ENCODE measurements at regions not wholly inside any gene's neighbourhood (a gene's known extent, or its start where the extent isn't known, plus 50 kb on each side); places are given as distances from the start of the nearest gene placed in this dataset.

DNA sequence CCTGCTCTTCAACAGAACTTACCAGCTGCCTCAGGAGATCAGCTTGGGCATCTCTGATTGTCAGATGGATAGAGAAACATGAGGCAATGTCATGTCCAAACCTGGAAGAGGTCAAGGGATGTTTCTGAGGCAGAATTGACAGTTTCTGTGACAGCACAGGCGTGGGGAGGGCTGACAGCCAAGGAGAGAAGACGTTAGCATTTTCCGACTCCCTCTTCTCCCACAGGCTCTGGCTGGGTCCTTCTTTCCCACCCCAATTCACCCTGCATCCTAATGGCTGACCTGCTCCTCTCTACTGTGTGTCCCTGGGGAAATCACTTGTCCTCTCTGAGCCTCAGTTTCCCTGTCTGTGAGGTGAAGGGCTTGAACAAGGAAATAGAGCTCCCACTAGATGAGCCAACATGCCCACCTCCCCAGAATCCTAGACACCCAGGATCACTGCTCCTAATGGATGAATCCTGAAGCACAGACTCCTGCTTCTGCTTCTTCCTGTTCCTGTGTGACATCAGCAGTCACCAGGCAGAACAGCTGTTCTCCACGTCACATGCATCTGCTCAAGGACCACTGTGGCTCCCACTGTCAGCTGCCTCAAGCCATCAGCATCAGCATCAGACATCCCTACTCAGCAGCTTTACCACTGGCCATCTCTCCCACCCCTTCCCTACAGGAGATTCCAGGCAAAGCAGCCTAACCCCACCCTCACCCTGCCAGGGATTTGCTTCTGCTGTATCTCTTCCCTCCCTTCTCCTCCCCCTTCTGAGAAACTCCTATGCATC lies 408.0 kb downstream of the MATN1 start:
- Histone ChIP-seq H3K27me3 (ENCODE audit: control insufficient read depth in 1 of 2, insufficient read depth in 2 of 2, low read length in 2 of 2) (no peaks in the 10 kb centered on the region), H3K4me1 (ENCODE audit: control insufficient read depth in 2 of 2, insufficient read depth in 2 of 2, low read length in 1 of 2) (no peaks in the 10 kb centered on the region), H3K27ac (ENCODE audit: low read depth in 2 of 2, low read length in 1 of 2) (no peak overlapping the region), H3K9me3 (ENCODE audit: control insufficient read depth in 2 of 2, insufficient read depth in 1 of 2, low read depth in 1 of 2, low read length in 1 of 2) (peaks cover 0 to 3% of the 10 kb centered on the region in 2 donors), H3K36me3 (ENCODE audit: control insufficient read depth in 2 of 2, insufficient read depth in 2 of 2, low read length in 1 of 2) (no peaks in the 10 kb centered on the region), H3K4me3 (ENCODE audit: low read depth in 1 of 2, low read length in 2 of 2) (no peak overlapping the region)
- 42% methylated on average over 4 of the region's 4 CpGs for WGBS, 2 donors

DNA sequence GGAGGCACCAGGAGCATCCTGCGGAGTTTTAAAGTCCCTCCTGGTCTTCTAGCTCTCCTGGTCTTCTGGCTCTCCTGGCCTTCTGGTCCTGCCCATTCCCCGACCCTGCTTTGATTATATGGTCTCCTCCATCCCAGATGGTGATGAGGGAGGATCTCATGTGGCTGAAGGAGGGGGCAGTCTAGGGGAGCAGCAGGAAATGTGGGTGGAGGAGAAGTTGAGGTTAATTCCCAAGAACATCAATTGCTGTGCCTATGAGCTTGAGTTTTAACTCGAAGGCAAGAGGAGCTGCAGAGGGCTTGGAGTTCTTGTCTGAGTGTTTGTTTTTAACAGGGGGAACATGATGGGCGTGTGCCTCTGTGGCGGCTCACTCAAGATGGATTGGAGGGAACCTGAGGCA lies 408.8 kb downstream of the MATN1 start:
- H3K27ac ChIP-seq (ENCODE audit: low read depth in 2 of 2, low read length in 1 of 2), result no peak overlapping the region
- no peaks in the 10 kb centered on the region for H3K27me3 ChIP-seq (ENCODE audit: control insufficient read depth in 1 of 2, insufficient read depth in 2 of 2, low read length in 2 of 2)
- H3K36me3 ChIP-seq (ENCODE audit: control insufficient read depth in 2 of 2, insufficient read depth in 2 of 2, low read length in 1 of 2), result no peaks in the 10 kb centered on the region
- WGBS, 2 donors, result 56 to 61% methylated on average over 5 of the region's 5 CpGs
- no peaks in the 10 kb centered on the region for H3K4me1 ChIP-seq (ENCODE audit: control insufficient read depth in 2 of 2, insufficient read depth in 2 of 2, low read length in 1 of 2)
- peaks cover 0 to 3% of the 10 kb centered on the region in 2 donors for H3K9me3 ChIP-seq (ENCODE audit: control insufficient read depth in 2 of 2, insufficient read depth in 1 of 2, low read depth in 1 of 2, low read length in 1 of 2)
- no peak overlapping the region for H3K4me3 ChIP-seq (ENCODE audit: low read depth in 1 of 2, low read length in 2 of 2)

DNA sequence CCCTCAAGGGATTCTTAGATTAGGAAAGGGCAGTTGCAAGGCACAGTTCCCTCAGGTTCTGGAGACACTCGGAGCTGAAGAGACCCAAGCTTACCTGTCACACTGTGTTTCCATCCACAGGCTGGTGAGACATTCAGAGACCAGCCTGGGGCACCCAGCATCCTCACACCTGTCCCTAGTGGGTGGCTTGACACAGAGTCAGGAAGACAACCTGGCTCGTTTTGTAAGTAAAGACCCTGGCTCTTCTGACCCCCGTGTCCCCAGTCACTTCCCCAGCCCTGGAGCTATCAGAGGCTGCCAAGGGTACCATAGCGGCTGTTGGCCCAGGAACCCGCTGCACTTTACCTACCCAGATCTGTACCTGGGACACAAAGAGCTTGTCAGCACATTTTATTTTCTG lies 409.8 kb downstream of the MATN1 start:
- WGBS, 2 donors, result 70 to 73% methylated on average over 5 of the region's 5 CpGs
- Histone ChIP-seq H3K27me3 (ENCODE audit: control insufficient read depth in 1 of 2, insufficient read depth in 2 of 2, low read length in 2 of 2) (no peaks in the 10 kb centered on the region), H3K4me1 (ENCODE audit: control insufficient read depth in 2 of 2, insufficient read depth in 2 of 2, low read length in 1 of 2) (no peaks in the 10 kb centered on the region), H3K36me3 (ENCODE audit: control insufficient read depth in 2 of 2, insufficient read depth in 2 of 2, low read length in 1 of 2) (no peaks in the 10 kb centered on the region), H3K27ac (ENCODE audit: low read depth in 2 of 2, low read length in 1 of 2) (no peak overlapping the region), H3K9me3 (ENCODE audit: control insufficient read depth in 2 of 2, insufficient read depth in 1 of 2, low read depth in 1 of 2, low read length in 1 of 2) (peaks cover 0 to 3% of the 10 kb centered on the region in 2 donors), H3K4me3 (ENCODE audit: low read depth in 1 of 2, low read length in 2 of 2) (no peak overlapping the region)

DNA sequence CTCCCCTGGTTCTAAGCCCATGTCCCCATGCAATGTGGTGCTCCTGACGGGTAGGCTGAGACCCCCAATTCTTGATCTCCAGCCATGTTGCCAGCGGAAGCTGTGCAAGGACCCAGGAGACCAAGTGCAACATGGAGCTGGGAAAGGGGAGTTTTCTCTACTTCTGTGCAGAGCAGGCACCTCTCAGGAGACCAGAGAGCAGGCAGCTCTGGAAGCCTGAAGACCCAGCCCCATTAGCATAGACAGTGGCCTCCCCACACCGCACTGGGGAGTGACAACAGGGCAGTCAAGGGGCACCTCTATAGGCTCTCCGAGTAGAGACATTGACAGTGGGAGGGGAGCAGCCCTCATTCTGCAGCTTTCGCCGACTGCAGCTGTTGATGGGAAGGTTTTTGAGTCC lies 410.2 kb downstream of the MATN1 start:
- H3K27ac ChIP-seq (ENCODE audit: low read depth in 2 of 2, low read length in 1 of 2), result no peak overlapping the region
- no peak overlapping the region for H3K4me3 ChIP-seq (ENCODE audit: low read depth in 1 of 2, low read length in 2 of 2)
- peaks cover 0 to 3% of the 10 kb centered on the region in 2 donors for H3K9me3 ChIP-seq (ENCODE audit: control insufficient read depth in 2 of 2, insufficient read depth in 1 of 2, low read depth in 1 of 2, low read length in 1 of 2)
- no peaks in the 10 kb centered on the region for H3K27me3 ChIP-seq (ENCODE audit: control insufficient read depth in 1 of 2, insufficient read depth in 2 of 2, low read length in 2 of 2)
- H3K36me3 ChIP-seq (ENCODE audit: control insufficient read depth in 2 of 2, insufficient read depth in 2 of 2, low read length in 1 of 2), result no peaks in the 10 kb centered on the region
- 73 to 80% methylated on average over 6 of the region's 6 CpGs for WGBS, 2 donors
- H3K4me1 ChIP-seq (ENCODE audit: control insufficient read depth in 2 of 2, insufficient read depth in 2 of 2, low read length in 1 of 2), result no peaks in the 10 kb centered on the region

DNA sequence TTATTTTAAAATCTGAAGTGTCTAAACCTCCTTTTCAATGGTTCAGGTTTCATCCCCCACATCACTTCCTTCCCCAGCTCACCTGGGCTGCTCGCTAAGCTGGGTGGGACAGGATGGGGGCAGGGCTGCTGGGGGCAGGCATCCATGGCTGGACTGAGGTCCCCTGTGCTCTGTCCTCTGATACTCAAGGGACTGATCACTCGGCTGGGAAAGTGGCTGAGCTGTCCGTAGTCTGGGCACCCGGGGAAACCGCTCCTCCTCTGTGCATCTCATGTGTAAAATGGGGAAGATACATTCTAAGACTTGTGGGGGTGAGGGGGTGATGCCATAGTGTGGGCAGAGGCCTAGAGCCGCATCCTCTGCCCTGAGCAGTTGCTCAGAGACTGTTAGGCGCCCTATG lies 411.2 kb downstream of the MATN1 start:
- 71 to 74% methylated on average over 7 of the region's 7 CpGs for WGBS, 2 donors
- Histone ChIP-seq H3K4me1 (ENCODE audit: control insufficient read depth in 2 of 2, insufficient read depth in 2 of 2, low read length in 1 of 2) (no peaks in the 10 kb centered on the region), H3K27ac (ENCODE audit: low read depth in 2 of 2, low read length in 1 of 2) (no peak overlapping the region), H3K36me3 (ENCODE audit: control insufficient read depth in 2 of 2, insufficient read depth in 2 of 2, low read length in 1 of 2) (no peaks in the 10 kb centered on the region), H3K4me3 (ENCODE audit: low read depth in 1 of 2, low read length in 2 of 2) (no peak overlapping the region), H3K9me3 (ENCODE audit: control insufficient read depth in 2 of 2, insufficient read depth in 1 of 2, low read depth in 1 of 2, low read length in 1 of 2) (peaks cover 0 to 3% of the 10 kb centered on the region in 2 donors), H3K27me3 (ENCODE audit: control insufficient read depth in 1 of 2, insufficient read depth in 2 of 2, low read length in 2 of 2) (no peaks in the 10 kb centered on the region)

DNA sequence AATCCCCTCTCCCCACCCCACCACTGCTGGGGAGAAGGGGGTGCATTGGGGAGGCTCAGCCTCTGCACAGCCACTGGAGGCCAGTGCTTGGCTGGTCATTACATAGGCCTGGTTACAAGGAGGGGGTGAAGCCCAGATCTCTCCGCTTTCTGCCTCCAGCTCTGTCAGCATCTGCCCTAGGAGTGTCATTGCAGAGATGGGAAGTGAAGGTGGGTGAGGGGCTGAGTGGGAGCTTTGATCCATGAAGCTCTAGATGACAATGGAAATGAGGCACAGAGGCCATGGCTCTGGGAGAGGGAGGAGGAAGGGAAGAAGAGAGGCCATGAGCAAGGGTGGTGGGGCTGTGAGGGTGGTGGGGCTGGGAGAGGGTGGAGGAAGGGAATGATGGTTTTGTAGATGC lies 411.6 kb downstream of the MATN1 start:
- 95 to 97% methylated on average over 1 of the region's 1 CpG for WGBS, 2 donors
- no peak overlapping the region for H3K27ac ChIP-seq (ENCODE audit: low read depth in 2 of 2, low read length in 1 of 2)
- H3K4me3 ChIP-seq (ENCODE audit: low read depth in 1 of 2, low read length in 2 of 2), result no peak overlapping the region
- no peaks in the 10 kb centered on the region for H3K27me3 ChIP-seq (ENCODE audit: control insufficient read depth in 1 of 2, insufficient read depth in 2 of 2, low read length in 2 of 2)
- H3K9me3 ChIP-seq (ENCODE audit: control insufficient read depth in 2 of 2, insufficient read depth in 1 of 2, low read depth in 1 of 2, low read length in 1 of 2), result peaks cover 0 to 3% of the 10 kb centered on the region in 2 donors
- H3K36me3 ChIP-seq (ENCODE audit: control insufficient read depth in 2 of 2, insufficient read depth in 2 of 2, low read length in 1 of 2), result no peaks in the 10 kb centered on the region
- H3K4me1 ChIP-seq (ENCODE audit: control insufficient read depth in 2 of 2, insufficient read depth in 2 of 2, low read length in 1 of 2), result no peaks in the 10 kb centered on the region

DNA sequence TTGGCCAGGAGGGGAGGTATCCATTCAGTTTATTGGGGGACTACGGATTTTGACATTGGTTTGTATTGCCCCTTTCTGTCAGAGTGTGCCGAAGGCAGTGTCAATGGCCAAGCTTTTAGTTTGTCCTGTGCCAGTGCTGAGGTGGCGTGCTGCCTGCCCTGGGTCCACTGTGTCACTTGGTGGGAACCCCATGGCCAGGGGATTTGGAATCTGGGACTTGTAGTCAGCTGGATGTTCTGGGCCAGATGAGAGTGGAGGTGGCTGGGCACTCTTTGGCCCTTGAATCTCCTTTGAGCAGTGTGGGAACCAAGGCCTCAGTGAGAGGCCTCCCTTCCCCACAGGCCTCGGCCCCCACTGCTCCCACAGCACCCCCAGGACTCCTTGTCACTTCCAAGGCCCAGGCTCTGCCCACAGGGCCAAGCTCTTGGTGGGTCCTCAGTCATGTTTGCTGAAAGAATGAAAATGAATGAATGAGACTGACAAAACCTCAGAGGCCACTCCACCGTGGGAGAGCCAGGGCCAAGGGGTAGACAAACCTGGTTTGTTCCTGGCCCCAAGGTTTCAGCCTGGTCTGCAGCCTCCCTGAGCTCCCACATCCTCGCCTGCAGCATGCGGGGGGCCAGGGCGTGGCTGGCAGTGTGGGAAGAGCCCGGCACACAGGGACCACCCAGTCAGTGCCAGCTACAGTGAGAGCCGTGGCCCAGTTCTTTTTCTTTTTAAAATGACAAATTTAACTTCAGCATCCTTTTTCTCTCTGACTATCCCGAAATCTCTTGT lies 412.2 kb downstream of the MATN1 start:
- no peak overlapping the region for H3K27ac ChIP-seq (ENCODE audit: low read depth in 2 of 2, low read length in 1 of 2)
- H3K4me3 ChIP-seq (ENCODE audit: low read depth in 1 of 2, low read length in 2 of 2), result no peak overlapping the region
- no peaks in the 10 kb centered on the region for H3K9me3 ChIP-seq (ENCODE audit: control insufficient read depth in 2 of 2, insufficient read depth in 1 of 2, low read depth in 1 of 2, low read length in 1 of 2)
- 72 to 73% methylated on average over 11 of the region's 11 CpGs for WGBS, 2 donors
- H3K27me3 ChIP-seq (ENCODE audit: control insufficient read depth in 1 of 2, insufficient read depth in 2 of 2, low read length in 2 of 2), result no peaks in the 10 kb centered on the region
- H3K36me3 ChIP-seq (ENCODE audit: control insufficient read depth in 2 of 2, insufficient read depth in 2 of 2, low read length in 1 of 2), result no peaks in the 10 kb centered on the region
- H3K4me1 ChIP-seq (ENCODE audit: control insufficient read depth in 2 of 2, insufficient read depth in 2 of 2, low read length in 1 of 2), result no peaks in the 10 kb centered on the region

DNA sequence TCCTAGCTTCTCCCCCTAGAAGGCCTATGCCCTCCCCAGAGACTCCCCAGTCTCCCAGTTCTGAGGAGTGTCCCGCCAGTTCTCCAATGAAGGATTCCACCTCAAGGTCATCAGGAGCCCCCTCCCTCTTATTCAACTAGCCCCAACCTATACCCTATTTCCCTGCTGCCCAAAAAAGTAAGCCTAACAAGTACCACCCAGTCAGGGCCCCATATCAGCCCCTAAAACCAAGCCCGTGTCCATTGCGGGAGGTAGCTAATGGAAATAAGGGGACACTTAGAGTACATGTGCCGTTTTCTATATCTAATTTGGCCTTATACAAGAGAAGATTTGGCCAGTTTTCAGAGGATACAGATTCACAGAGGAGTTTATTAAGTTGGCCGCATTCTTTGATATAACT lies 416.2 kb downstream of the MATN1 start:
- H3K9me3 ChIP-seq (ENCODE audit: control insufficient read depth in 2 of 2, insufficient read depth in 1 of 2, low read depth in 1 of 2, low read length in 1 of 2), result no peaks in the 10 kb centered on the region
- no peak overlapping the region for H3K4me3 ChIP-seq (ENCODE audit: low read depth in 1 of 2, low read length in 2 of 2)
- no peaks in the 10 kb centered on the region for H3K36me3 ChIP-seq (ENCODE audit: control insufficient read depth in 2 of 2, insufficient read depth in 2 of 2, low read length in 1 of 2)
- no peak overlapping the region for H3K27ac ChIP-seq (ENCODE audit: low read depth in 2 of 2, low read length in 1 of 2)
- WGBS, 2 donors, result 88 to 92% methylated on average over 5 of the region's 5 CpGs
- H3K27me3 ChIP-seq (ENCODE audit: control insufficient read depth in 1 of 2, insufficient read depth in 2 of 2, low read length in 2 of 2), result no peaks in the 10 kb centered on the region
- H3K4me1 ChIP-seq (ENCODE audit: control insufficient read depth in 2 of 2, insufficient read depth in 2 of 2, low read length in 1 of 2), result no peaks in the 10 kb centered on the region

DNA sequence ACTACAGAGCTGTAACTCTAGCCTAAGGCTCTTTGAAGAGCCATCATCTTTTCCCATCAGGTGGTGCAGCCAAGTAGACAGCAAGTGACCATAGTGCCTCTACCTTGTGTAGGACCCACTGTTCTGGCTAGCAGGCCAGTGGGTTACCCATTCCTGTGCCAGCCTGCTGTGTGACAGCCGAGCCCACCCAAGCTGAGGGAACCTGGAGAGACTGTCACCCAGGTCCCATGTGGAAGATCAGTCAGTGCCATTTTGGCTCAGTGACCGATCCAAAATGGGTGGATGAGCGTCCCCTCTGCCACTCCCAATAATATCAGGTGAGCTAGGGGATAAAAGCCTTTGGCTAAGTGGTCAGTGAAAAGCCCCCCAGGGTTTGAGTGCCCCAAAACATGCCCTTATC lies 417.9 kb downstream of the MATN1 start:
- H3K27ac ChIP-seq (ENCODE audit: low read depth in 2 of 2, low read length in 1 of 2), result no peak overlapping the region
- WGBS, 2 donors, result 75 to 76% methylated on average over 3 of the region's 3 CpGs
- H3K4me3 ChIP-seq (ENCODE audit: low read depth in 1 of 2, low read length in 2 of 2), result no peak overlapping the region
- H3K9me3 ChIP-seq (ENCODE audit: control insufficient read depth in 2 of 2, insufficient read depth in 1 of 2, low read depth in 1 of 2, low read length in 1 of 2), result no peaks in the 10 kb centered on the region
- H3K4me1 ChIP-seq (ENCODE audit: control insufficient read depth in 2 of 2, insufficient read depth in 2 of 2, low read length in 1 of 2), result no peaks in the 10 kb centered on the region
- H3K27me3 ChIP-seq (ENCODE audit: control insufficient read depth in 1 of 2, insufficient read depth in 2 of 2, low read length in 2 of 2), result no peaks in the 10 kb centered on the region
- no peaks in the 10 kb centered on the region for H3K36me3 ChIP-seq (ENCODE audit: control insufficient read depth in 2 of 2, insufficient read depth in 2 of 2, low read length in 1 of 2)

DNA sequence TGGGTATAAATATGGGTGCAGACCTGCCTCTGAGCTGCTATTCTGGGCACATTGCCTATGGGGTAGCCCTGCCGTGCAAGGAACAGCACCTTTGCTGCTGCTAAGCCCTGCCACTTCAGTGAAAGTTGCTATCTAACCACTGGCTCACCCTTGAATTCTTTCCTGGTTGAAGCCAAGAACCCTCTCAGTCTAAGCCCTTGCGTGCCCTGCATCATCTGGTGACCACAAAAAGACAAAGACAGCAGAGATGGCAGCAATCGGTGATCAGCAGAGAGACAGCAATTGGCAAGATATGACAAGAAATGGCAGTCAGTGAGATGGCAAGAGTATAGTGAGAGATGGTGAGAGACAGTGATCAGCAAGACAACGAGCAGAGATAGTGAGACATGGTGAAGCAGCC lies 418.3 kb downstream of the MATN1 start:
- H3K9me3 ChIP-seq (ENCODE audit: control insufficient read depth in 2 of 2, insufficient read depth in 1 of 2, low read depth in 1 of 2, low read length in 1 of 2), result no peaks in the 10 kb centered on the region
- 66 to 77% methylated on average over 4 of the region's 4 CpGs for WGBS, 2 donors
- H3K4me3 ChIP-seq (ENCODE audit: low read depth in 1 of 2, low read length in 2 of 2), result no peak overlapping the region
- no peaks in the 10 kb centered on the region for H3K4me1 ChIP-seq (ENCODE audit: control insufficient read depth in 2 of 2, insufficient read depth in 2 of 2, low read length in 1 of 2)
- no peak overlapping the region for H3K27ac ChIP-seq (ENCODE audit: low read depth in 2 of 2, low read length in 1 of 2)
- H3K36me3 ChIP-seq (ENCODE audit: control insufficient read depth in 2 of 2, insufficient read depth in 2 of 2, low read length in 1 of 2), result no peaks in the 10 kb centered on the region
- no peaks in the 10 kb centered on the region for H3K27me3 ChIP-seq (ENCODE audit: control insufficient read depth in 1 of 2, insufficient read depth in 2 of 2, low read length in 2 of 2)

All from esophagus (tissue), 2 donors.